ENCODE measurements at regions not wholly inside any gene's neighbourhood (a gene's known extent, or its start where the extent isn't known, plus 50 kb on each side); places are given as distances from the start of the nearest gene placed in this dataset.

GRCh38 chr16:80120899-80121521 is 419.8 kb upstream of the DYNLRB2 start:
- TF ChIP-seq POLR2A (IDR thresholded peaks at IDR 0.05): no peak
- no peak for TF ChIP-seq CTCF (IDR thresholded peaks at IDR 0.05)

GRCh38 chr16:80117556-80118130 is 423.1 kb upstream of the DYNLRB2 start:
- Histone ChIP-seq H3K4me1 (no peaks in the 10 kb centered on the region), H3K36me3 (no peaks in the 10 kb centered on the region), H3K4me3 (no peak overlapping the region), H3K9me3 (no peaks in the 10 kb centered on the region), H3K27ac (no peak overlapping the region), H3K27me3 (no peaks in the 10 kb centered on the region)
- DNase-seq: no peak
- TF ChIP-seq POLR2A (IDR thresholded peaks at IDR 0.05): no peak
- no peak for TF ChIP-seq CTCF (IDR thresholded peaks at IDR 0.05)

More at GRCh38 chr16:80120899-80121521, 419.8 kb upstream of the DYNLRB2 start:
- H3K36me3 ChIP-seq: no peaks in the 10 kb centered on the region
- DNase-seq: no peak
- H3K4me3 ChIP-seq: no peak overlapping the region
- no peak overlapping the region for H3K27ac ChIP-seq
- no peaks in the 10 kb centered on the region for H3K9me3 ChIP-seq
- no peaks in the 10 kb centered on the region for H3K4me1 ChIP-seq
- H3K27me3 ChIP-seq: no peaks in the 10 kb centered on the region

DNA sequence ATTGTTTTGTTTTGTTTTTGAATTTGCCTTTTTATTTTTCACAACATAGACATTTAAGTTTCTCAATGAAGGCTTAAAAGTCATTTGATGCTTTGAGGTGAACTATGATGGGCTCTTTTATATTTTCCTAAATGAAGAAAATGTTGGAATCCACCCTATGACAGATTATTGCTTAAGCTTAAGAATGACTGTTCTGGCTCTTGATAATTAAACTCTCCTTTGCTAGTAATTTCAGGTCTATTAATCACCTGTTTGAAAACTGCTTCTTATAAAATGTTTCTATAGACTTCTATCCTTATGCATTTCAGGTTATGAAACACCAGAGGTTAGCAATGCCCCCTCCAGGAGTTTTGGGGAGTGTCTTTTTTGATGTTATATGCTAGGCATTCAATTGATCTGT is 424.1 kb upstream of the DYNLRB2 start:
- Histone ChIP-seq H3K4me3 (no peak overlapping the region), H3K4me1 (no peaks in the 10 kb centered on the region), H3K9me3 (no peaks in the 10 kb centered on the region), H3K27me3 (no peaks in the 10 kb centered on the region), H3K27ac (no peak overlapping the region), H3K36me3 (no peaks in the 10 kb centered on the region)
- DNase-seq: no peak
- TF ChIP-seq POLR2A (IDR thresholded peaks at IDR 0.05): no peak
- TF ChIP-seq CTCF (IDR thresholded peaks at IDR 0.05): no peak

DNA sequence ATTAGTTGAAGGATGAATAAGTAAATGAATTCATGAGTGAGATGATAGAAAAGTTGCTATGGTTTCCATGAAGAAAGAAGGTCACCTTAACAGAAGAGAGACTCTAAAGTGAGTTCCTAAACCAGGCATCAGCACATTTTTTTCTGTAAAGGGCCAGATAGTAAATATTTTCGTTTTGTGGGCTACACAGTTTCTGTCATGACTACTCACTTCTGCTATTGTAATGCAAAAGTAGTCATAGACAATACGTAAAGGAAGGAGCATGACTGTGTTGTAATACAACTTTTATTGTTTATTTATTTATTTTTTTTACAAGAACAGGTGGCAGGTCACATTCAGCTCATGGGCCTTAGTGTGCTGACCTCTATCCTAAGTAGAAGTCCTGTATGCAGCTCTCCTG is 426.1 kb upstream of the DYNLRB2 start:
- no peaks in the 10 kb centered on the region for H3K27me3 ChIP-seq
- no peaks in the 10 kb centered on the region for H3K36me3 ChIP-seq
- no peaks in the 10 kb centered on the region for H3K9me3 ChIP-seq
- no peak overlapping the region for H3K27ac ChIP-seq
- TF ChIP-seq CTCF (IDR thresholded peaks at IDR 0.05) (no peak), POLR2A (IDR thresholded peaks at IDR 0.05) (no peak)
- no peak for DNase-seq
- H3K4me3 ChIP-seq: no peak overlapping the region
- H3K4me1 ChIP-seq: no peaks in the 10 kb centered on the region

DNA sequence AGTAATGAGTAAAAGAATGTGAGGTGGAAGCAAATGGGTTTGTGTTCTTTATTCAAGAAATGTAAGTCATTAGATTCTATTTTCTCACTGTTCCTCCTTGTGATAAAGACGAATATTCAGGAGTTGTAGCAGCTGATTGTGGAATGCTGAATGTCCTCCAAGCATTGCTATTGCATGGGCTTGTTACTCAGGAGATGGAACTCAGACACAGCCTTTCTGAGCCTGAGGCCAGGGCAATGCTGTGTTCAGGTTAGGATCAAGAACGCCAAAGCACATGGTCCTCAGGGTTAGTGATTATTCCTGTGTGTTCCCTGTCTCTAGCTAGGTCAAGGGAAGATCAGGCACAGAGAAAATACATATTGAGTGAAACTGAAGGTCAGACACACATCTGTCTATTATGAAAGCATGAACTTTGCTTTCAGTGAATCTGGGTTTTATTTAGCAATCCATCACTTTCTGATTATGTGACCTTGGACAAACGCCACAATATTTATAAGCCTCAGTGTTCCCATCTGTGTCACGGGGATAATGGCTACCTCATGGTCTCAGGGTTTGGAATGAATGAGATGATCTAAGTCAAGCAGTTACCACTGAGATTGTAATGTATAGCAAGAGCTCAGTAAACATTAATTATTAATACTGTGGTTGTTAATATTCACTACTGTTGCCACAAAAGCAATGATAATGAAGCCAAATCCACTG is 426.8 kb upstream of the DYNLRB2 start:
- TF ChIP-seq POLR2A (IDR thresholded peaks at IDR 0.05) (no peak), CTCF (IDR thresholded peaks at IDR 0.05) (no peak)
- Histone ChIP-seq H3K4me1 (no peaks in the 10 kb centered on the region), H3K27ac (no peak overlapping the region), H3K9me3 (no peaks in the 10 kb centered on the region), H3K4me3 (no peak overlapping the region), H3K27me3 (no peaks in the 10 kb centered on the region), H3K36me3 (no peaks in the 10 kb centered on the region)
- DNase-seq: no peak

Measured in Peyer's patch (tissue), 4 donors.